ENCODE measurements at regions not wholly inside any gene's neighbourhood (a gene's known extent, or its start where the extent isn't known, plus 50 kb on each side); places are given as distances from the start of the nearest gene placed in this dataset.
"Not testable (repeated sequence)": the region's sequence is repeated elsewhere in the genome, so short reads cannot be mapped to it uniquely, and the experiment has no call there.

GRCh38 chrX:65406532-65406931 is 128.1 kb downstream of the LAS1L start:
- intact Hi-C loops (cut with DNase I), result no loop called here
- Histone ChIP-seq H3K9ac (ENCODE audit: low read length in 3 of 3) (no peak overlapping the region), H3K9me3 (ENCODE audit: control insufficient read depth in 2 of 3, insufficient read depth in 1 of 3, low read length in 3 of 3) (no peaks in the 10 kb centered on the region), H3K4me3 (ENCODE audit: low read length in 3 of 3) (no peak overlapping the region), H3K36me3 (ENCODE audit: control insufficient read depth in 2 of 3, insufficient read depth in 3 of 3, low read length in 3 of 3) (no peaks in the 10 kb centered on the region), H3K27ac (ENCODE audit: low read depth in 2 of 2, low read length in 2 of 2) (no peak overlapping the region), H3K4me1 (ENCODE audit: control insufficient read depth in 2 of 3, insufficient read depth in 2 of 3, low read depth in 1 of 3, low read length in 3 of 3) (no peaks in the 10 kb centered on the region), H3K27me3 (ENCODE audit: control insufficient read depth, insufficient read depth, low read length) (peaks cover 3% of the 10 kb centered on the region)
- no peak for TF ChIP-seq CTCF (IDR thresholded peaks at IDR 0.05; ENCODE audit: borderline replicate concordance, extremely low read depth, insufficient read depth)
- DNase-seq (peak in 3 of 5 donors; percentile 5 to 41 (median 30)), FAIRE-seq (no peak)

- Histone ChIP-seq H3K9me3 (ENCODE audit: control insufficient read depth in 2 of 3, insufficient read depth in 1 of 3, low read length in 3 of 3) (no peaks in the 10 kb centered on the region), H3K27ac (ENCODE audit: low read depth in 2 of 2, low read length in 2 of 2) (no peak overlapping the region), H3K9ac (ENCODE audit: low read length in 3 of 3) (no peak overlapping the region), H3K4me1 (ENCODE audit: control insufficient read depth in 2 of 3, insufficient read depth in 2 of 3, low read depth in 1 of 3, low read length in 3 of 3) (no peaks in the 10 kb centered on the region), H3K27me3 (ENCODE audit: control insufficient read depth, insufficient read depth, low read length) (no peaks in the 10 kb centered on the region), H3K4me3 (ENCODE audit: low read length in 3 of 3) (no peak overlapping the region), H3K36me3 (ENCODE audit: control insufficient read depth in 2 of 3, insufficient read depth in 3 of 3, low read length in 3 of 3) (no peaks in the 10 kb centered on the region)
- TF ChIP-seq CTCF (IDR thresholded peaks at IDR 0.05; ENCODE audit: borderline replicate concordance, extremely low read depth, insufficient read depth), result no peak
- DNase-seq (no peak), FAIRE-seq (no peak)
- intact Hi-C loops (cut with DNase I), result no loop called here
Measured at GRCh38 chrX:65392284-65392683, 142.3 kb downstream of the LAS1L start.

GRCh38 chrX:65389120-65389519 is 145.5 kb downstream of the LAS1L start:
- DNase-seq; intact Hi-C loops (cut with DNase I); H3K4me3 ChIP-seq (ENCODE audit: low read length in 3 of 3); H3K27ac ChIP-seq (ENCODE audit: low read depth in 2 of 2, low read length in 2 of 2); H3K9me3 ChIP-seq (ENCODE audit: control insufficient read depth in 2 of 3, insufficient read depth in 1 of 3, low read length in 3 of 3); H3K4me1 ChIP-seq (ENCODE audit: control insufficient read depth in 2 of 3, insufficient read depth in 2 of 3, low read depth in 1 of 3, low read length in 3 of 3); FAIRE-seq; H3K36me3 ChIP-seq (ENCODE audit: control insufficient read depth in 2 of 3, insufficient read depth in 3 of 3, low read length in 3 of 3); H3K27me3 ChIP-seq (ENCODE audit: control insufficient read depth, insufficient read depth, low read length); H3K9ac ChIP-seq (ENCODE audit: low read length in 3 of 3): not testable (repeated sequence)

Data from kidney (tissue), 13 donors.